GM21619 (cell line): ENCODE measurements at regions not wholly inside any gene's neighbourhood (a gene's known extent, or its start where the extent isn't known, plus 50 kb on each side); places are given as distances from the start of the nearest gene placed in this dataset.

ENCODE experiments used
- ATAC-seq: cut with Tn5 transposase; IDR thresholded peaks from one replicate; pipeline ENCODE4 v1.9.1; 2021; ENCODE audit not compliant: unreplicated experiment

GRCh38 chr9:20200581-20200980 is 411.7 kb upstream of the SLC24A2 start:
- ATAC-seq: no peak

GRCh38 chr9:20199111-20199510 is 410.3 kb upstream of the SLC24A2 start:
- no peak for ATAC-seq

- ATAC-seq: no peak
Observed at GRCh38 chr9:20197976-20198685, 409.3 kb upstream of the SLC24A2 start.

GRCh38 chr9:20191228-20191840 is 402.5 kb upstream of the SLC24A2 start:
- ATAC-seq: no peak

GRCh38 chr9:20189871-20190270 is 401.0 kb upstream of the SLC24A2 start:
- ATAC-seq: no peak

- ATAC-seq: no peak
Observed at GRCh38 chr9:20188616-20189369, 400.0 kb upstream of the SLC24A2 start.

GRCh38 chr9:20187318-20187717 is 398.5 kb upstream of the SLC24A2 start:
- no peak for ATAC-seq

GRCh38 chr9:20186823-20187222 is 398.0 kb upstream of the SLC24A2 start:
- no peak for ATAC-seq

GRCh38 chr9:20186231-20186630 is 397.4 kb upstream of the SLC24A2 start:
- no peak for ATAC-seq

GRCh38 chr9:20184541-20184940 is 395.7 kb upstream of the SLC24A2 start:
- ATAC-seq: no peak

- no peak for ATAC-seq
Observed at GRCh38 chr9:20178679-20179078, 389.8 kb upstream of the SLC24A2 start.

- no peak for ATAC-seq
Observed at GRCh38 chr9:20178197-20178596, 389.4 kb upstream of the SLC24A2 start.

- no peak for ATAC-seq
Observed at GRCh38 chr9:20170122-20170521, 381.3 kb upstream of the SLC24A2 start.

- no peak for ATAC-seq
Observed at GRCh38 chr9:20152151-20152725, 363.4 kb upstream of the SLC24A2 start.

GRCh38 chr9:20148416-20148815 is 359.6 kb upstream of the SLC24A2 start:
- no peak for ATAC-seq

- no peak for ATAC-seq
Observed at GRCh38 chr9:20144197-20144596, 355.4 kb upstream of the SLC24A2 start.

GRCh38 chr9:20139763-20140290 is 351.0 kb upstream of the SLC24A2 start:
- no peak for ATAC-seq

- no peak for ATAC-seq
Observed at GRCh38 chr9:20138841-20139240, 350.0 kb upstream of the SLC24A2 start.

- no peak for ATAC-seq
Observed at GRCh38 chr9:20138116-20138515, 349.3 kb upstream of the SLC24A2 start.

GRCh38 chr9:20137425-20137824 is 348.6 kb upstream of the SLC24A2 start:
- ATAC-seq: no peak

- no peak for ATAC-seq
Observed at GRCh38 chr9:20135119-20135697, 346.4 kb upstream of the SLC24A2 start.
